ENCODE measurements at regions not wholly inside any gene's neighbourhood (a gene's known extent, or its start where the extent isn't known, plus 50 kb on each side); places are given as distances from the start of the nearest gene placed in this dataset.

DNA sequence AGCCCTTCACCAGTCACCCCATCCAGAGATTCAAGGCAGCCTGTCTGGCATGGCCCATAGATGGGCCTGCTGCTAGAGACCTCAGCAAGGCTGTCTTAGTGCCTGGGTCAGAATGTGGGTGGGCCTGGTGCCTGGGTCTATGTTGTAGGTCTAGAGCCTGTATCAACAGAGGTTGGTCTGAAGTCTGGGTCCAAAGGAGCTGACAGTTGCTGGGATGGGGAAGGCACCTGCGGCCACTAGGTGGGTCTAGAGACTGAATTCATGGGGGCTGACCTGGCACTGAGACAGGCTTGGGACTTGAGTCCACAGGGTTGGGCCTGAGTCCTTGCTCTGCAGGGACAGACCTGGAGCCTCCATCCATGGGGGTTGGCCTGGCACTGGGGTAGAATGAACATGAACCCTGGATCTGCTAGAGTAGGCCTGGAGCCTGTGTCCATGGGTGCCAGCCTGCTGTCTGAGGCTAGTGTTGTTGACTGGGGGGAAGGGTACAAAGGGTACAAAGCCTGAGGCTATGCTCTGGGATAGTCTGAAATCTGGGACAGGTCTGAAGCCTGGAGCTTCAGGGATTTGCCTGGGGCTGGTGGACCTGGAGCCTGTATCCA is 516.8 kb downstream of the OLFM4 start:
- DNase-seq, result no peak

DNA sequence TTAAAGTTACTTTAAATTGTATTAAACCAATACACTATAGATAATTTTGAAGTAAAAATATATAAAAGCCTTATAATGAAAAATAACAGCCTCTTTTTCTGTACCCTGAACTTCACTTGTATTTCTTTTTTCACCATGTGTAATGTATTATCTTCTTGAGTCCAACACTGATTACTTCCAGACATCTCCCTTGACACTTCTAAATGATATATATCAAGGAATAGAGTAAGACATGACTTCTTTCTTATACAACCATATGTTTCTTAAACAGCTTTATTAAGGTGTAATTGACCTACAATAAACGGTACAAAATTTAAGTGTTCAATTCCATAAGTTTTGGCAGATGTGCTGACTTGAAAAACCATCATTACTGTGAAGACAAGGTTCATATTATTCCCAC is 531.9 kb downstream of the OLFM4 start:
- no peak for DNase-seq

DNA sequence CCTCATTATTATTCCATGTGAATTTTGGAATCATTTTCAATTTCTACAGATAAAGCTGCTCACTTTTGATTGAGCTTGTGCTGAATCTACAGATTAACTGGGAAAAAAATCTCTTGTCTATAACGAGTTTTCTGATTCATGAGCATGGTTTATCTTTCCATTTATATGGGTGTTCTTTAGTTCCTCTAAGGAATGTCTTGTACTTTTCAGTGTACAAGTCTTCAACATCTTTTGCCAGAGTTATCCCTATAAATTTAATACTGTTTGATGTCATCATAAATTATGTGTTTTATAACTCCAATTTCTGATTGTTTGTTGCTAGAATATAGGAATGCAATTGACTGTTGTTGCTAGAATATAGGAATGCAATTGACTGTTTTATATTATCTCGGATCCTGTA is 533.8 kb downstream of the OLFM4 start:
- DNase-seq, result no peak

DNA sequence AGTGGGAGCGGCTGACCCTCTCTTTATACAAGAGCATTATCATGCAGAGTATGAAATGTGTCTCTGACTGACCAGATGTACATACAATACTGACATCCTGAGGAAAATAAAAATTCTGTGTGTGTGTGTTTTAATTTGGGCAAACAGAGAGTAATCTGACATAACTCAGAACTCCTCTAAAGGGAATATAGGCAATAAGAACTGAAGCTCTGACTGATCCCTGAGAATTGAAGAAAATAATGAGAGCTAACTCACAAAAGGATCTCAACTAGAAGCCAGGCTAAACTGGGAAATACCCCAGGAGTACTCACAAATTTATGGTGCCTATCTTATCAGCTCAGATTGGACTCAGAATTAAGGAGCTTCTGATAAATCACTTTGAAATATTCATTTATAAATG is 539.9 kb downstream of the OLFM4 start:
- no peak for DNase-seq

DNA sequence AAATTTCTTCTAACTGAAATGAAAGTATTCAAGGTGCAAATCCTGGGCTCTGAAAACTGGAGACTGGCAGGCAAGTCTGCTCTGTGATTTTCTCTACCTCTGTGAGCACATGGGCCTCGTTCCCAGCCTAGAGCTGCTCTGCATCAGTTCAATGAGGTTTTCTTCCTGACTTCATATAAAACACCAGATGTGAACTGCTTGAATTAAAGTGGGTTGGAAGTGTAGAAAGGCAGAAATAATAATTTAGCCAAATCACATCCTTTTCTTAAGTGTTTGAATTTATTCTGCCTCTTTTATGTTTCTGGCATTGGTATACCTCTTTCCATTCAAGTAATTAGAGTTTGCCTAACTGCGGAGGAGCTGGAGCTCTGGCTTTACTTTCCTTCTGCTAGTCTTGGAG is 540.8 kb downstream of the OLFM4 start:
- DNase-seq, result no peak

DNA sequence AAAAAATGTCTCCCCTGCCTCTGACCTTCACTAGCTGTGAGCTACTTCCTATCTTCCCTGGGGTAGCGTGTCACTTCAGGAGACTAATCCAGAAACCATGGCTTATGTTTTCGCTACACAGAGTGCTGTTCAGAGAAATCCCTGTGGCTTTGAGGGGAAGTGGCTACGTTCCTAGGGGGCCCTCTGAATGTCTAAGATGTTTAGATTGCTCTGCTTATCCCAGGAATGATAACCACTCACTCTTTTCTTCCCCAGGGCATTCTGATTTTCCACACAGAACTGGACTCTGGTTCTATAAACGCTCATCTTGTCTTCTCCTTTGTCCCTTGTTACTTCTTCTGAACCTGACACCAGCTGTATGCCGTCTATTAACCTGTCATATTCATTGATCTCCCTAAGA is 572.5 kb downstream of the OLFM4 start:
- no peak for DNase-seq

DNA sequence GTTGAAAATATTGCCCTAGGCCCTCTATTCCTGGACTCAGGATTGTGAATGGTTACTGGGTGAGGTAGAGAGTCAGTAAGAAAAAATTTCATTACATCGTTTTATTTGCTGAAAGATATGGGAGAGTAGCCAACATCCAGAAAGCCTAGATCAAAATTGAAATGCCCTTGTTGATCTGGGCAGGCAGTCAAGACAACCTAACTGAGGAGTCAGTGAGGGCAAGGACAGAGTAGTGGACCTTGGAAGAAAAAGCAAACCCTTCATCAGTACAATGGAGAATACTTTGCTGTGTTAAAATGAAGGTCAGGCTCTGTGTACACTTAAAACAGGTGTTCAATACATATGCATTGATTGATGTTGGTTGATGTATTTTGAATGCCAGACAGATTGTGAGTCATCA is 576.7 kb downstream of the OLFM4 start:
- DNase-seq, result no peak

DNA sequence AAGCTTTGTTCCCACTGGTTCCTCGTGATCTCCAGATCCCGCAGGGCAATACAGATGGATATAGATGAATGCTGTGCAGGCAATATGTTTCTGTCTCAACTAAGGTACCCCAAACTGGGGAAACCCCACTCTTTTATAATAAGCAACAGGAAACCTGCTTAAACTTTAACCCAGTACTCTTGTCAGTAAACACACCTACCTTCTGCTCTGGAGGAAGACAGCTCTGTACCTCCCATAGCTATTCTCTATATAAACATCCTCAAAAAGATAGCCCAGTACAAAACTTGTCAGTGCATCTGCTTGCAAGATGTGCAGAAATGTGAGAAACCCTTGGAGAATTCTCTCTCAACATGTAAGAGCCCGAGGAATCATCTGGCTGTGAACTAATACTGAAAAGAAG is 583.6 kb downstream of the OLFM4 start:
- no peak for DNase-seq

DNA sequence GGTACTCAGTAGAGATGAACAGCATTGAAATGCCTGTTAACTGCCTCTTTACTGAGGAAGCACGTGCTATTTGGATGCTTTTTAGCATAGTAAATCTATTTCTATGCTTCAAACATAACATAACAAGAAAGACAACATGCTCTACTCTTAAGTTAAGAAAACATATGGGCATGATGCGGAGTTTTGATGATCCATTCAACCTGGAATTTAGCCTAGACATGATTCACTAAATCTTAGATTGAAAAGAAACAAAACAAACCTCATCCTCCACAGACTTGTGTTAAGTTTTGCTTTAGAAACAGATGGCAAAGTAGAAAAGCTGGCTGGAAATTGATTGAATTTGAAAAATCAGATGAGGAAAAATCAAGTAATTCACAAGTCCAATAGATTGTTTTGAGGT is 593.8 kb downstream of the OLFM4 start:
- DNase-seq, result no peak

DNA sequence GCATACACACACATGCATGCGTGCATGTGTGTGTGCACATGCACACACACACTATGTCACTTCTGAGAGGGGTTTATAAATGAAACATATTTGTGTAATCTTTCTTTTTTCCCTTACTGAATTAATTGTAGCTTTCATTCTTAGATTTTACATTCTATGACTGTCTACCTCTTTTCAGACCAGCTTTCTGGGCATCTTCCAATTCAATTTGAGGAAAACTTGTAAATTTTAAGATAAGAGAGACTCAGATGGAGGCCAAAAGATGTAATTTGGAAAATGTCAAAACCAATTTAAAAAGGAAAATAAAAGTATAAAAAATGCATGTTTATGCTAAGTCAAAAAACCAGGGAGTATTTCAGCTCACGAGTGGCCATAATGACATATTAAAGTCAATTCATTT is 594.5 kb downstream of the OLFM4 start:
- DNase-seq, result no peak

DNA sequence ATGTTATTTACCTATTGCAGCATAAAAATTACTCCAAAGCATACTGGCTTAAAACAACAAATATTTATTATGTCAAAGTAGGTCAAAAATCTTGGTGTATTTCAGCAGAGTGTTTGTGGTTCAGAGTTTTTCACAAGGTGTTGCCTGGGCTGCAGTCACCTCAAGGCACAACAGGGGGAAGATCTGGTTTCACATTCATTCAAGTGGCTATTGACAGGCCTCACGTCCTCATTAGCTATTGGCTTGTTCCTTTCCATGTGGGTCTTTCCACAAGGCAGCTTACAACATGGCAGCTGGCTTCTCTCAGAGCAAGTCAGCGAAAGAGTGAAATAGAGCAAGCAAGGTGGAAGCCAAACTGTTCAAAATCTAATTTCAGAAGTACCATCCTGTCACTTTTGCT is 602.9 kb downstream of the OLFM4 start:
- DNase-seq, result no peak

DNA sequence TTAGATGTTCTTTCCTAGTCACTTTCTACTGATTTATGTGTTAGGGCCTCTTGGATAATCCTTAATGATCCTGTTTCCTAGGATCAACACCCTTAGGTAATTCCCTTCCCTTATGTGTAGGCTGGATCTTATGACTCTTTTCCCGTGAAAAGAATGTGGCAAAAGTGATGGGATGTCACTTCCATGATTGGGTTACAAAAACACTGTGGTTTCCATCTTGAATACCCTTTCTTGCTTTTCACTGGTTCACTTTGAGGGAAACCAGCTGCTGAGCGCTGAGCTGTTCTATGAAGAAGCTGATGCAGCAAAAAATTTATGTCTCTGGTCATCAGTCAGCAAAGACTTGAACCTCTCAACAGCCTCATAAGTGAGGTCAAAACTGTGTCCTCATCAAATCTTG is 609.4 kb downstream of the OLFM4 start:
- DNase-seq, result no peak

DNA sequence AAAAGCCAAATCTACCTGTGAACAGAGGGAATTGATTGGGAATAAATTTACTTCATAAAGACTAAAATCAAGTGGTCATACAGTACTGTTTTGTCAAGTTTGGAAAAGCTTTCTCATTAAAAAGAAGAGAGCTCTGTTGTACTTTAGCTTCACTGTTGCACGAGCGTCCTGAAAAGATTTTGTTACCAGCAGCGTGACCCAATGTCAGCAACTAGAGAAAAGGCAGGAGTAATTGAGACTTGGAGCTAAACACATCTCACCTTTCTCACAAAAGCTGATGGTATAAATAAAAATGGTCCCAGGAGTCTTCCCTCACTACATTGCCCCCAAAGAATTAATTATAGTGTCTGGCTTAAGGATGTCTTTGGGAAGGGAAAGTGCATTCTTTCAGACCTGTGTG is 613.7 kb downstream of the OLFM4 start:
- DNase-seq, result no peak

DNA sequence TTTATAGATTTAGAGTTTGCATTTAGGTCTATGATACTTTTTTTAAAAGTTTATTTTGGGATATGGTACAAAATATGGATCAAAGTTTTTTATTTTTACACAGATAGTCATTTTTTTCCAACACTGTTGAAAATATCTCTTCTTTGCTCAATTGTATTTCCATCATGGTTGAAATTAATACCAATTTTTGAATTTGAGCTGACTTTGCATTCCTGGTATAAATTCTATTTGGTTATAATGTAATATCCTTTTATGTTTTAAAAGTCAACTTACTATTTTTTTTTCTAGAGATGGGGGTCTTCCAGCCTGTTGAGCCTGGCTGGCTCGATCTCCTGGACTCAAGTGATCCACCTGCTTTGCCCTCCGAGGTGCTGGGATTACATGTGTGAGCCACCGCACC is 620.1 kb downstream of the OLFM4 start:
- no peak for DNase-seq

DNA sequence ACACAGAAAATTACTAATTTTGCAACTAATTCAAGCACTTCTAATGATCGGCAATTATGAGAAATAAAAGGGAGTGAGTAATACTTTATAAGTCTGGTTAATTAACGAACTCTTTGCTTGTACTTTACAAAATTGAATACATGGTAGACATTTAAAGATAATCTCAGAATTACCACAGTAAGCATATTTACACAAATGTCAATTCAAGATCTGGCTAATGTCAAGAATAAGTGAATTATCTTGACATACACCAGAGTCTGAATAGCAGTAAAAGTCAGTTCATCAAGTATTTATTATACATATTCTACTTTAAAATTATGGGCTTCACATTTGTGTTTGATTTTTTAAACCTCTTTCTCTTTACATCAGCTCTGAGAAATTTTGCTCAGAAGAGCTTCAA is 643.4 kb downstream of the OLFM4 start:
- no peak for DNase-seq

DNA sequence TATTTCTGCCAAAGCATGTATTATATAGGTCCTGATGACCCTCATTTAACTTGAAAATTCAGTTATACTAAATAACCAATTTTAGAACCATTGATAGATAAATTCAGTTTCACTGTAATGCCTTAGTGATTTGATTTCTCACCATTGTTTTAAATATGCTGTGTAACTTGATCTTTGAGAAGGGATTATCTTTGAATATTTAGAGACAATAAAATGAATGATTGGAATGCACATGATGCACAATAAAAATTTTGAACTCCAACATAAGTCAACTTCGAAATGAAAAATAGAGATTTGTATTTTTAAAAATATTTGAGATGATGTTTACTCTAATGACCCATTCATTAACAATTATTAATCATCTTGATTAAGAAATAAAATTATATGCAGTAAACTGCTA is 654.5 kb downstream of the OLFM4 start:
- DNase-seq, result no peak

DNA sequence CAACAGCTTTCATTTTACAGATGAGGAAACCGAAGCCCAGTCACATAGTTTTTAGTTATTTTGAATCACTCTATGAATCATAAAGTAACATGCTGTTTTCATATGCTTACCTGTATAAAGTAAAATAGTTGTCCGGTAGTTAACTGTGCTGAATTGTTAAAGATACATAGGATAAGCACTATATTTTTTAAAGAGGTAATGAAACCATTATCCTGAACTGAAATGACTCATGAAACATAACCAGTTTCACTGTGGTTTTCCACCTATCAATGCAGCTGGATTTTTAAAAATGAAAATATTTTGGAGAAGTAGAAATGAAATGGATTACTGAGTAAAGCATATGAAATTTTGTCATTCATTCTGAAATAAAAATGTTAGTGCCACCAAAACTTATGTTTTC is 655.0 kb downstream of the OLFM4 start:
- no peak for DNase-seq

DNA sequence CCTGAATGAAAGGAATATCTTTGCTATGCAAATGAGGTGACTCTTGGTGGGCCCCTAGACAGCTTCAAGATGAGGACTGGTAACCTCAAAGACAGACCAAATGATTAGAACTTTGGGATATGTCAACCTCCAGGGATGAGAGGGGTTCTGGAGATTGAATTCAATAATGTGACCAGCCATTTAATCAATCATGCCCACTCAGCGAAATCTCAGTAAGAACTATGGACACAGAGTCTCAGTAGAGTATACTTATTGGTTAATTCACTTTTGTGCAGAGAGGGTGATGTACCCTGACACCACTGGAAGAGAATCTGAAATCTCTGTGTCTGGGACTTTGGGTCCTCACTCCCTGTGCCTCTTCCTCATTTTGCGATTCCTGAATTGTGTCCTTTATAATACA is 662.8 kb downstream of the OLFM4 start:
- no peak for DNase-seq

DNA sequence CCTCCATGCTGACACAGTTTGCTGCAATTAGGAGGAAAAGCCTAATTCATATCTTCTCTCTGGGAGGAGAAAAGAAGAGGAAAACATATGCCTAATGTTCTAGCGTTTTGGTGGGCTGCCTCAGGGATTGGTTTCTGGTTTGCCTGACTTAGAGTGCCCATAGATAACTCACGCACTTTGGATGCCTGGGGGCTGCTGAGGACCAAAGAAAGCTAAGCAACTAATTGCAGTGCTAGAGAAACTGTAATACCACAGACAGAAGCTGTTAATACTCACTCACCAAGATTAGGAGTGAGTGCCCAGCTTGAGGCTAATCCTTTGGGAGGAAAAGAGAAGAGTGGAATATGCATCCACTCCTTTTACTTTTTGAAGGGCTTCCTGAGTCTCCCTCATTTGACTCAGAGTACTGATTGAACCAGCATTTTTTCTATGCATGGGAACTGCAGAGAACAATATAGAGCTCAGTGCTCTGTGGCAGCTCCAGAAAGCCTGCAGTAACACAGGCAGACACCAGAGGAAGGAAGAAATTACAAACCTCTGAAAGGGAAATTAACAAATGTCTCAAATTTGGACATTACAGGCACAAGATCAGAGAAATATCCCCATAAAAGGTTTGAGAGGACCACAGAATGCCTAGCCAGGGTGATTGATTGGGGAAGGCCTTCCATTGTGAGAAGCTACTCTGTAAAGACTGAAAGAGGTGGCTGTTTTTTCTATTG is 666.4 kb downstream of the OLFM4 start:
- no peak for DNase-seq

DNA sequence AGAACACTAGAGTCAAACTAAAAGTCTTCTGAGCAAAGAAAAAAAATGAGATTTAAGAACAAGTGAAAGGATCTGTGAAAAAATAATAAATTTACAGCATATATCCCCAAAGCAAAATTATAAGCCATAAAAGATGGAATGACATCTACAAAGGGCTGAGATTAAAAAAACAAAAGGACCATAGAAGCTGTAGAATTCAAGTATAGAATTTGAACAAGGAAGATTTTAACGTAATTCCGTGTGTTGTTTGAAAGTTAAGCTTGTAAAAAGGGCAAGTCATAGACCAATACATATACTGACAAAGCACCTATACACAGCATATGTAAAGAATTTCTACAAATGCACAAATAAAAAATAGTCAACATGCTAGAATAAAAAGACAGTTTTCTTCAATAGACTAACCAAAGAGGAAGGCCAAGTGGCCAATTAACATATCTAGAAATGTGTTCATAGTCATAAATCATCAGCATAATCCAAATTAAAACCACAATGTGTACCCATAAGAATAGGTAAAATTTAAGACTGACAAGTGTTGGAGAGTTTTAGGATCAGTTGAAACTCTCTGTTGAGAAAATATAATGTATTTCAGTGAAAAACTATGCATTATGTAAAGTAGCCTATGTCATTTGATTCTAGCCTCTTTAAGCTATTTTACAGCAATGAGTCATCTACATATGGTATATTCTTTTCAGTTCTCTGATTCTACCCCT is 674.9 kb downstream of the OLFM4 start:
- DNase-seq, result no peak

DNA sequence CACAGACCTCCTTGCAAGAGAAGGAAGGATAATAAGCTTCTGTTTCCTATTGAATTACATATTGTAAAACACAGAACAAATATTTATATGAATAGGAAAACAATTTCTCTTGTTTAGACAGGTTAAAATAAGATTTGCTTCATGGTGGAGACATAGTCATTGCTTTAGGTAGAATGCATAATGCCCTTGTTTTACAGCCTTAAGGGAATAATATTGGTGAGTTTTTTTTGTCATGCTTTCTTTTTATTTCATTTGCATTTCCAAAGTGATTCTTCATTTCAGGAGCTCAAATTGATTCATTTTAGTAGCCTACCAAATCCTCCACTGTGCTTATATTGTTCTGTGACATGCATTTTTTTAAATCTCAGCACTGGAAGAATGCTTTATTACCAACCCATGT is 690.7 kb downstream of the OLFM4 start:
- DNase-seq, result no peak

DNA sequence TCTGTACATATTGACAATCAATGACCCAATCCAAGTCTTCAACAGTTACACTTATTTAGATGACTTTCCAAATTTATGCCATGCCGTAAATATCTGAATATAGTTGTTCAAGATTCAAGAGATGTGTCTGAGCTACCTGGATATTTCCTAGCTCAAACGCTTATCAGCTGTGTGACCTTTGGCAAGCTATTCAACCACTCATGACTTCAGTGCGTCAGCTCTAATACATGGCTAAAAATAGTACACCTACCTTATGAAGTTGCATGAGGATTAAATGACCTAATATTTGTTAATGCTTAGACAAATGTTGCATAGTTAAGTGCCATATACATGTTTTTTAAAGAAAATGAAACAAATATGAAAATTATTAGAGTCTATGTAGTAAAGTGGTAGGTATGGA is 704.1 kb downstream of the OLFM4 start:
- no peak for DNase-seq

DNA sequence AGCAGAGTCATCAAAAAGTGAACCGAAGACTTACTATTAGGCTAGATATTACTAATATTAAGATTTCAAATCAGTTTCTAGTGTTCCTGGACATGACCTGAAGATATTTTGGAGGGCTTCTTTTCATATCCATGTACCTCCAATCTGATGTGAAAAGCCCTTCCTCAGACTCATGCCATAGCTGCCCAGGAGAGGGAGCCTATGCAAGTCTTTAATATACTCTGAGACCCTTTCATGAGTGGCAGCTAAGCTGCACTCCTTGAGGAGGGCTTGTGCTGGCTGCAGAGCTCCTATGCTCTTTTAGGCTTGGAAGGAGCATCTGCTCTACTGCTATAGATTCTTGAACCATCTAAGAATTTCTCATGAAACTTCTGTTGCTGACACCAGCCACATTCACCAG is 715.3 kb downstream of the OLFM4 start:
- no peak for DNase-seq

DNA sequence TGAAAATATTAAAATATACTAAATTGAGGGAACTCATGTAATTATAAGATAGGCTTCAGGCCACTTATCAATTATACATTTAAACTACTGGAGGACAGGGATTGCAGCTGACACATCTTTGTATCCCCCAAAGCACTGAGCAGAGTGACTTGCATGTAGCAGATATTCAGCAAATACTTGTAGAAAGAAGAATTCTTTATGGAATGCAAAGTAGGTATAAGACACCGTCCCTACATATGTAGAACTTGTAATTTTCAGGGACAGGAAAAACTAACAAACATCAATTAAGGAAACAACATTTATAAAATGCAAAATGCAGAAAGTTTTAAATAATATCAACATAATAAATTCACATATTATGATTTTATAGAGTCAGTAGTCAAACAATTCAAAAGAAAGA is 719.2 kb downstream of the OLFM4 start:
- no peak for DNase-seq

DNA sequence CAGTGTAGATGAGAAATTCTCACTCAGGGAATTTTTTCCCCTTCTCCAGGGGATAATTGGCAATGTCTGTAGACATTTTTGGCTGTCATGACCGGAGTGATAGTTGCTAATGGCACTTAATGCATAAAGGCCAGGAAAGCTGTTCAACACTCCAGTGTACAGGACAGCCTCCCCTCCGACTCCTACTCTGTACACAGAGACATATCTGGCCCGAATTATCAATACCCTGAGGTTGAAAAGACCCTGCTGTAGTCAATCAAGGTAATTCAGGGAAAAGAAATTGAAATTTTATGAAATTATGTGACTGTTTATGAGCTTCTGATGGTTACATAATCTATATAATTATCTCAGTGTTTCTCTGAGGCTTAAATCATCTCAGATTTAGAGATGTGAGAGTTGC is 720.7 kb downstream of the OLFM4 start:
- no peak for DNase-seq
